Nephron progenitor cell (in vitro differentiated cells): ENCODE measurements at regions not wholly inside any gene's neighbourhood (a gene's known extent, or its start where the extent isn't known, plus 50 kb on each side); places are given as distances from the start of the nearest gene placed in this dataset.

ENCODE experiments used
- DNase-seq: peaks from one replicate; pipeline ENCODE4 v3.0.0; 2021
- H3K27ac Mint-ChIP-seq: 2 replicates; pipeline ENCODE4 v1.8.0; 2021; ENCODE audit warnings: mild to moderate bottlenecking, moderate library complexity, mixed read lengths
- H3K27me3 Mint-ChIP-seq: 2 replicates; pipeline ENCODE4 v1.8.0; 2021; ENCODE audit warnings: mild to moderate bottlenecking, low read depth, mixed read lengths; ENCODE audit not compliant: poor library complexity
- H3K36me3 Mint-ChIP-seq: 2 replicates; pipeline ENCODE4 v1.8.0; 2021; ENCODE audit warnings: low read depth, mixed read lengths
- H3K4me1 Mint-ChIP-seq: 2 replicates; pipeline ENCODE4 v1.8.0; 2021; ENCODE audit warnings: mixed read lengths
- H3K4me3 Mint-ChIP-seq: 2 replicates; pipeline ENCODE4 v1.8.0; 2021; ENCODE audit warnings: mild to moderate bottlenecking, moderate library complexity, mixed read lengths
- H3K9me3 Mint-ChIP-seq: 2 replicates; pipeline ENCODE4 v1.8.0; 2021; ENCODE audit warnings: mild to moderate bottlenecking, moderate library complexity, mixed read lengths
- TF ChIP-seq, protein P1 (sequence below): fragments of 200-600 bp; sonication (generic); IDR thresholded peaks from 2 replicates; pipeline ENCODE4 v1.5.0; 2021; ENCODE audit warnings: antibody characterized with exemption

DNA sequence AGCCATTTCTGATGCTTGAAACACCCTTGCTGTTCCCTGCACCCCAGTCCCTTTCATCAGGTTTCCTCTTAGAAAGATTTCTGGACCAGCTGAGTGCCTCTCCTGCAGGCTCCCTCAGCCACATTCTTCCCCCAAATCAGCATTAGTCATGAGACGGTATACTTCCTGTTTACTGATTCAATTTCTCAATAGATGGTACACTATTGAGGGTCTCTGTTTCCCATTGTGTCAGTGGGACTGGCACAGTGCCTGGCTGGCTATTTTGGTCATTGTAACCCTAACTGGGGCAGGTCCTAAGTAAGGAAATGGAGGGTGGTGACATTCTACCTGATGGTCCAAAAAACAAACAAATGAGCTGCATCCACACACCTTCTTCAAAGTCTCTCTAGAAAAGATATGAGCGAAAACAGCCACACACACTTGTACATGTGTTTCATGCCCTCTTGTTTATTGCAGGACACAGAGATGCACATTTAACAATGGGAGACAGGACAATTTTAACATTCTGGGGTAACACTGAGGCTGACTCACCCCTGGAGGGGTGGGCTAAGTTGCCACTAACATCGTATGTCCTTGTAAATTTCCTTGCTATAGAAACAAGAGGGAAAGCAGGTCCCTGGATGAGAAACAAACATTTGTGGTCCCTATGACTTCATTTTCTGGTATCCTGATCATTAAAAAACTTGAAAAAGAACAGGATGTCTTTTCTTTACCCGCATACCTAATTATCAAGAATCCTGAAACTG, 77.5 kb downstream of the RRAGC start:
- TF ChIP-seq, protein P1, sequence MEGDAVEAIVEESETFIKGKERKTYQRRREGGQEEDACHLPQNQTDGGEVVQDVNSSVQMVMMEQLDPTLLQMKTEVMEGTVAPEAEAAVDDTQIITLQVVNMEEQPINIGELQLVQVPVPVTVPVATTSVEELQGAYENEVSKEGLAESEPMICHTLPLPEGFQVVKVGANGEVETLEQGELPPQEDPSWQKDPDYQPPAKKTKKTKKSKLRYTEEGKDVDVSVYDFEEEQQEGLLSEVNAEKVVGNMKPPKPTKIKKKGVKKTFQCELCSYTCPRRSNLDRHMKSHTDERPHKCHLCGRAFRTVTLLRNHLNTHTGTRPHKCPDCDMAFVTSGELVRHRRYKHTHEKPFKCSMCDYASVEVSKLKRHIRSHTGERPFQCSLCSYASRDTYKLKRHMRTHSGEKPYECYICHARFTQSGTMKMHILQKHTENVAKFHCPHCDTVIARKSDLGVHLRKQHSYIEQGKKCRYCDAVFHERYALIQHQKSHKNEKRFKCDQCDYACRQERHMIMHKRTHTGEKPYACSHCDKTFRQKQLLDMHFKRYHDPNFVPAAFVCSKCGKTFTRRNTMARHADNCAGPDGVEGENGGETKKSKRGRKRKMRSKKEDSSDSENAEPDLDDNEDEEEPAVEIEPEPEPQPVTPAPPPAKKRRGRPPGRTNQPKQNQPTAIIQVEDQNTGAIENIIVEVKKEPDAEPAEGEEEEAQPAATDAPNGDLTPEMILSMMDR: no peak
- peaks cover 21% of the 10 kb centered on the region for H3K27me3 Mint-ChIP-seq
- H3K4me3 Mint-ChIP-seq: no peak overlapping the region
- H3K27ac Mint-ChIP-seq: no peak overlapping the region
- no peaks in the 10 kb centered on the region for H3K9me3 Mint-ChIP-seq
- no peak for DNase-seq
- H3K36me3 Mint-ChIP-seq: no peaks in the 10 kb centered on the region
- peaks cover 40% of the 10 kb centered on the region for H3K4me1 Mint-ChIP-seq

DNA sequence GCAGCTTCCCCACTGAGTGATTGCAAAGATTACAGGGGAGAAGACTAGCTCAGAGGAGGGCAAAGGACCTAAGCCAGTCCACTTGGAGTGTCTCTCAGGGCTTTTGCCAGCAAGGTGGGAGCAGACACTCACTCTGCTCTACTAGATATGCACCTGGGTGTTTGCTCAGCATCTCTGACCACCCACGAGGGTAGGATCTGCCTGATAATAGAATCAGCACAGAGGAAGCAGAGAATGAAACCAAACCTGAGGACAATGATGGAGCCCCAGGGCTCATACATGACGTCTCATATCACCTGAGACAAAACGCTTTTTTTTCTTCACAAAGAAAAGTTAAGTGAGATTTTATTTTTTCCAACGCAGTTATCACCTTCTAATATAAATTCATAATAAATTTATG, 79.4 kb downstream of the RRAGC start:
- TF ChIP-seq, protein P1: no peak
- H3K4me3 Mint-ChIP-seq: no peak overlapping the region
- no peak for DNase-seq
- H3K27me3 Mint-ChIP-seq: peaks cover 23% of the 10 kb centered on the region
- H3K9me3 Mint-ChIP-seq: no peaks in the 10 kb centered on the region
- H3K4me1 Mint-ChIP-seq: peaks cover 21% of the 10 kb centered on the region
- H3K36me3 Mint-ChIP-seq: no peaks in the 10 kb centered on the region
- H3K27ac Mint-ChIP-seq: no peak overlapping the region

DNA sequence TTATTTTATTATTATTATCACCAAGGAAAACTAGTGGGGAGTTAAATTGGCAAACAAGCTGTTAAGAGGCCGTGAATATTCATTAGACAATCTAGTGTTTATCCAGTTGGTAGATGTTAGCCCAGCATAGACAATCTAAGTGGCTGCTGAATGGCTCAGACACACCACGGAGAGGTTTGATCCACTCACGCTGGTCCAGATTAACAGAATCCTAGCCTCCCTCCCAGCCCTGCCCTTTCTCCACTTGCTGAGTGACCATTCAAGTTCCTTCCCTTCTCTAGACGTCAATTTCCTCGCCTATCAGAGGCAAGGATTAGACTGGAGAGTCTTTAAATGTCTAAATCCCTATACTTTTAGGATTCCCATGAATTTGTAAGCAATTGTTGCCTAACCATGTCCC, 80.1 kb downstream of the RRAGC start:
- TF ChIP-seq, protein P1: no peak
- H3K4me1 Mint-ChIP-seq: peaks cover 18% of the 10 kb centered on the region
- H3K27me3 Mint-ChIP-seq: peaks cover 23% of the 10 kb centered on the region
- DNase-seq: no peak
- H3K27ac Mint-ChIP-seq: no peak overlapping the region
- no peak overlapping the region for H3K4me3 Mint-ChIP-seq
- no peaks in the 10 kb centered on the region for H3K36me3 Mint-ChIP-seq
- H3K9me3 Mint-ChIP-seq: no peaks in the 10 kb centered on the region

DNA sequence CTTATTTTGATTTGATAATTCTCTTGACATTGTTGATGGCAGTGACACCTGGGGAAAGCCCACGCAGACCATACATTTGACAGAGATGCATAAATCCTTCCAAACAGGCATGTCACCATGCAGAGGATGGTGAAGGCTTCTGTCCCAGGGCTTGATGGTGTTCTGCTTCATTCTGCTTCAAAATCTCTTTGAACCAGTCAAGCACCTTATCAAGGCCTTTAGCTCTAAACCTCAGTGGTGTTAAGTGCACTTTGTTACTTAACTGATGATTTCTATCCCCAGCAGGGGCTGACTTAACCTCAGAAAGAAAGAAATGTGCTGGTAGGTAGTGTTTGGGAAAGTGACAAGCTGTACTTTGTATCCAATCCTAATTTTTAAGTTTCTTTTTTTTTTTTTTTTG, 81.1 kb downstream of the RRAGC start:
- no peak overlapping the region for H3K4me3 Mint-ChIP-seq
- TF ChIP-seq, protein P1: no peak
- peaks cover 23% of the 10 kb centered on the region for H3K27me3 Mint-ChIP-seq
- DNase-seq: no peak
- H3K36me3 Mint-ChIP-seq: no peaks in the 10 kb centered on the region
- H3K4me1 Mint-ChIP-seq: peaks cover 8% of the 10 kb centered on the region
- no peaks in the 10 kb centered on the region for H3K9me3 Mint-ChIP-seq
- H3K27ac Mint-ChIP-seq: no peak overlapping the region

DNA sequence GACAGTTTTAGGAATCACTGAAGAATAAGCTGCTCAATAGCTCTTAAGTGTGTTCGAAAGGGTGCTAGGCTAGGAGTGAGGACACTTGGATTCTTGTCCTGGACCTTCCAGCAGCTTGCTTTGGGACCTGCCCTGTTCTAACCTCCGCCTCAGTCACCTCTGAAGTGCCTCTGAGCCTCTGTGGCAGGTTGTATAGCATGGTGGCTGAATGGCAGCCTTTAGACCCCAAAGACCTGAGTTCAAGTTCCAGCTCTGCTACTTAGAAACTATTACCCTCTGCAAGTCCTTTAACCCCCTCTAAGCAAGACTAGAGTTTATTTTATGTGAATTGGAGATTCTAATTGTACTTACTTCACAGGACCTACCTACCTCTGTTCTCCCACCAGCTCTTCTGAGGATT, 81.5 kb downstream of the RRAGC start:
- Mint-ChIP-seq H3K27me3 (peaks cover 20% of the 10 kb centered on the region), H3K4me1 (peaks cover 4% of the 10 kb centered on the region), H3K4me3 (no peak overlapping the region), H3K36me3 (no peaks in the 10 kb centered on the region), H3K27ac (no peak overlapping the region), H3K9me3 (no peaks in the 10 kb centered on the region)
- no peak for DNase-seq
- TF ChIP-seq, protein P1: no peak

DNA sequence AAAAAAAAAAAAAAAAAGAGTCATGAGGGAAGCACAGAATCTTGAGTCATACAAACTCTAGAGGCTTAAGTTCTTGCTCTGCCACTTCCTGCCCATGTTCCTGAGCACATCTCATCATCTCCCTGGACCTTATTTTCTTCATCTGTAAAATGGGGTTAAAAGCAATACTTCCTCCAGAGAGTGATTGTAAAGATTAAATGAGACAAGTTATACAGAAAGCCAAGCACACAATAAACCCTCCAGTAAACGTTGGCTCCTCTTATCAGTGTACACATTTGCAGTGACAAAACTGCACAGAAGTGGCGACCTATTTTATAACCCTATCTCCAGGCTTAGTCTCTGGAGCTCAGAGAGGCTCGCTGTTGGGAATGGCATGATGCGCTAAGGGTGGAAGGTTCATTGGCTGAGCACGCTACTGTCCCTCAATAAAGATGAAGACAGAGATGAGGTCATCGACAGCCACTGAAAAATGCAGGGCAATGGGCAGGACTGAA, 82.1 kb downstream of the RRAGC start:
- Mint-ChIP-seq H3K27ac (no peak overlapping the region), H3K4me3 (no peak overlapping the region), H3K9me3 (no peaks in the 10 kb centered on the region), H3K36me3 (no peaks in the 10 kb centered on the region), H3K4me1 (peaks cover 2% of the 10 kb centered on the region), H3K27me3 (peaks cover 15% of the 10 kb centered on the region)
- TF ChIP-seq, protein P1: no peak
- DNase-seq: no peak
